ENCODE measurements at regions not wholly inside any gene's neighbourhood (a gene's known extent, or its start where the extent isn't known, plus 50 kb on each side); places are given as distances from the start of the nearest gene placed in this dataset.

DNA sequence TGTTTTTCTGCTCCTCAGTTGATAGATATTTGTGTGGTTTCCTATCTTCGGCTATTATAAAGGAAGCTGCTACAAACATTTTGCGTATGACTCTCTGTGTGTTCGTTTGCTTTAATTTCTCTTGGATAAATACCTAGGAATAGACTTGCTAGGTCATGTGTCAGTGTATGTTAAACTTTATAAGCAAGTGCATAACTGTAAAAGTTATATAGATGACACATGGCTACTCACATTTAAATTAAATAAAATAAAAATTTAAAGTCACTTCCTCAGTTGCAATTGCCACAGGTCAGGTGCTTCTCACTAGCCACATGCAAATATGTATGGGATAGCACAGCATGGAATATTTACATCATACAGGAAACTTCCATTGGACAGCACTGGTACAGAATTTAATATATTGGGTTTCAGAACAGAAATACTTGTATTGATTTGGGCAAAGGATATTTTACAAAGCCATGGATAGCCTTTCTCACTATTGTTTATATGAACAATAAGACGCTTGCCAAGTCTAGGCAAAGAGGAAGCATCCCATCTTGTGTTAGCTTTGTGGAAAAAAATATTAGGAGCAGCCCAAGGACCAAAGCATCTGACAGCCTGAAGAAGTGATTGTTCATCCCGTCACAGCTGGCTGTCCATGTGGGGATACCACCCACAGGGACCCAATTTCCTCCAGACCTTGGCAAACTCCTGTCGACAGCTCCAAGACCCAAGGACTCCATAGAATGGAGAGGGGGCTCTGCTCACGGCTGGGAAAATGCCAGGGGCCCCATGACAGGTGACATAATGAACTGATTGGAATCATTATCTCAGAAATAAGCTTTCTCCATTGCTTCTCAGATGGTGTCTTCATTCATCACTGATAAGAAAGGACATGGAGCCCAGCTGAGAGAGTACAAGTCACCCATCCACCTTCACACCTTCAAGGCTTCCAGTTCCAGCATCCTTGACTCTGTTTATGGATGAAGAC is 196.7 kb downstream of the SH3BP4 start:
- no peak for TF ChIP-seq CTCF (IDR thresholded peaks at IDR 0.05; ENCODE audit: extremely low read depth, missing control alignments)
- DNase-seq (ENCODE audit: low spot score): no peak

DNA sequence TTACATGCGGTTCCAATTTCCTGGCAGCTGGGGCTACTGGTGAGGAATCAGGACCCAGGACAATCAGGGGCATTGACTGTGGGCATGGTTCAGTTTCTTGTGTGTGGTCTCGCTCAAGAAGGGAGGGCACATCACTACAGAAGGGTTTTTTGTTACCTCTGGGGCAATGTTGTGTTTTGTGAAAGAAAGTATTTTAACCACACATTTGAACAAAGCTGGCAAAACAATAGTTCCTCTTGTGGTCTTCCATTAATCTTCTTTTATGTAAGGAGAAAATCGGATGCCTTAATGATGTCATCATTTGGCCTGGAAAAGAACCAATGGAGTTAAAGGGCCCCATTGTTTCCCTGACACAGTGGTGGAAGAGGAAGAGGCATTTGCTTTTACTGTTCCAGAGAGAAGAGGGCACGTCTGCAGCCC is 197.4 kb downstream of the SH3BP4 start:
- no peak for DNase-seq (ENCODE audit: low spot score)
- no peak for TF ChIP-seq CTCF (IDR thresholded peaks at IDR 0.05; ENCODE audit: extremely low read depth, missing control alignments)

DNA sequence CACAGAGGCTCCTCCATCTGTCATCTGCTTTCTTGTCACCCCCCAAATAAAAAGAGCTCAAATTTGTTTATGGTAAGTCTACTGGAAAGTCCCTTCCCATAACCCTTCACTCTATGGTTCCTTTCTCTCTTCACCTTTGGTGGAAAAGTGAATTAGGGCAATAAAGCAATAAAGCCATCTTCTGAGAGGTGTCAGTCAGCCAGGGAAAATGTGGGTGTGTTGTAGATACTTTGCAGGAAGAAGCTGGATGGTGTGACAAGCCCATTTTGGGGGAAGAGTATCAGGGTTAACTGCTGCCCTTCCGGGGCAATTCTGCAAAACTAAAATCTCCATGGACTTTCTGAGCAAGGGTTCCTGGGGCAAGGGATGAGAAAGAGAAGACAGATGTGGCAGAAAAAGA is 197.9 kb downstream of the SH3BP4 start:
- no peak for DNase-seq (ENCODE audit: low spot score)
- TF ChIP-seq CTCF (IDR thresholded peaks at IDR 0.05; ENCODE audit: extremely low read depth, missing control alignments): no peak

DNA sequence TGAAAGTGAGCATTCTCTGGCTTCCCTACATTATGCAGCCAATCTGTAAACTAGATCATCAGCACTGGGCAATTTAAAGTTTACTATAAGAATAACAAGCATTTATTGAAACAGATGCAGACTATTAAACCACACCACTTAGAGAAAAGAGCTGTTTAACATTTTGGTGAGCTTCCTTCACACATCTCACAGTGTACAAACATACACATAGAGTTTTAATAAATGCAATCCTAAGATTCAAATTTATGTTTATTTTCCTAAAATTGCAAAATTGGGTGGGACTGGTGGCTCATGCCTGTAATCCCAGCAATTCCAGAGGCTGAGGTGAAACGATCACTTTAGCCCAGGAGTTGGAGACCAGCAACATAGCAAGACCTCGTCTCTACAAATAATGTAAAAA is 199.3 kb downstream of the SH3BP4 start:
- no peak for DNase-seq (ENCODE audit: low spot score)
- no peak for TF ChIP-seq CTCF (IDR thresholded peaks at IDR 0.05; ENCODE audit: extremely low read depth, missing control alignments)

DNA sequence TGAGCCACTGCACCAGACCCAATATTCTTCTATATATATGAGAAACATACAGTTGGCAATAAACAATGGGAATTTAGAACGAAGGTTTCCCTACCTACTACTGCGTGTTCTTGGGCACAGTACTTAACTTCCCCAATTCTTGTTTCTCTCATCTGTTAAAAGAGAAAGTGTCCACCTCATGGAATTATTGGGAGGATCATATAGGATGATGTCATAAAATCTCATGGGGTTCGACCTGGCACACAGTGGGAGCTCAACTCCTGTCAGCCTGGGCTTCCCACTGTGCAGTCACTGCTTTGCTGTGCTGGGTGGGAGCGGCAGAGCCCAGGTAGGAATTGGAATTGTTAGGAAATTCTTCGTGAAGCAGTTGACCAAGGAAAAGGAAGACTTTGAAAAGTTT is 203.3 kb downstream of the SH3BP4 start:
- DNase-seq (ENCODE audit: low spot score): no peak
- no peak for TF ChIP-seq CTCF (IDR thresholded peaks at IDR 0.05; ENCODE audit: extremely low read depth, missing control alignments)

DNA sequence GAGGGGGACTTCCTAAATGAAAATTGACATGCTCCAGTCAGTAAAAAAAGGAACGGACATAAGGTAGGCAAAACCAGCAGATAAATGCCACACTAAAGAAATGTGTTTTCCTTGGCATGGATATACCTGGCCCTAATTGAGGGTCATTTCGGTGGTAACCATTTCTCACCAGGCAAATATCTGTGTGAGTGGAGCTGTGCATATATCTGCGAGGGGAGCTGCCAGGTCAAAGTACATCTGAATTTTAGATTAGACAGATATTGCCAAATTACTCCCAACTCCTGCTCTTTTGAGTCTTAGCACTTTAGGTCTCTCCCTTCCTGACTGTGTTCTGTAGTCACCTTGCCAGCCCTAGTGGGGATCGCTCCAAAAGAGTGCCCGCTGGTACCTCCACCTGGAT is 204.2 kb downstream of the SH3BP4 start:
- no peak for DNase-seq (ENCODE audit: low spot score)
- TF ChIP-seq CTCF (IDR thresholded peaks at IDR 0.05; ENCODE audit: extremely low read depth, missing control alignments): no peak

DNA sequence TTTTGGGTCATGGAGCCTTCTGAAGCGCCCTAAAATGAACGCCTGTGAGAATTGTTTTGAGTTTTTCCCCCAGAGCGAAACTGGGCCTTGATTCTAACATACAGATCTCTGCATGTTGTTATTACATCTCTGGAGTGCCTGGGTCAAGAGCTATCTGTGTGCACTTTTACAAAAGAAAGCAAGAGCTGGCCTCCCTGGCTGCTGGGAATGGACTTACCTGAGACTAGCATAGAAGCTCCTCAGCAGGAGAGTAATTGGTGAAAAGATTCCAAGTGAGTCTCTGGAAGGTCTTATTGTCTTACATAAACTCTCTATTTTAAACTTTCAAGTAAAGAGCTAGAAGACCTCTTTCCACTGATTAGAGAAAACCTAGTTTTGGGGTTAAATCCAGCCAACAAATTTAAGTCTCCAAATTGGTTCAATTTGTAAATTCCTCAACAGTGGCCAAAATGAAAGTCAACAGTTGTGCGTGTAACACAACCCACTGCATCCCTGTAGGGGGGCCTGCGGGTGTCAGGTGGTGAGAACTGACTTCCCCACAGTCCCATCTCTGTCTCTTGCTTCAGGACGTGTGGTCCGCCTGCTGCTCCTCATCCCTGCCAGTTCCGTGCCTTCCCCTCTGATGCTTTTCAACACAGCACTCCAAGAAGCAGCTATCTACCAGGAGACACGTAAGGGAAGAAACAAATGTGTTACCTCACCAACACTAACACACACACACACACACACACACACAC is 206.1 kb downstream of the SH3BP4 start:
- no peak for DNase-seq (ENCODE audit: low spot score)

More for the DNA sequence above, 206.1 kb downstream of the SH3BP4 start:
- no peak for TF ChIP-seq CTCF (IDR thresholded peaks at IDR 0.05; ENCODE audit: extremely low read depth, missing control alignments)
